B cell (primary cell): ENCODE measurements at regions not wholly inside any gene's neighbourhood (a gene's known extent, or its start where the extent isn't known, plus 50 kb on each side); places are given as distances from the start of the nearest gene placed in this dataset.

Experiments used
- ATAC-seq: fragments of 200-7000 bp; cut with Tn5 transposase; one replicate; pipeline ENCODE4 v1.10.0; 2021; ENCODE audit warnings: low read depth, mild to moderate bottlenecking, moderate number of reproducible peaks, moderate library complexity
- CTCF ChIA-PET: fragments of 350-600 bp; sonication (Branson Sonifier 250); formaldehyde crosslinking; loops from one replicate; lab custom pipeline; 2021; ENCODE audit warnings: antibody characterized with exemption, inconsistent platforms; lab: Charles Lee
- POLR2A ChIA-PET: fragments of 350-600 bp; sonication (Branson Sonifier 250); formaldehyde crosslinking; loops from one replicate; lab custom pipeline; 2021; ENCODE audit warnings: antibody characterized with exemption; lab: Charles Lee
- DNase-seq: peaks from one replicate; pipeline ENCODE4 v3.0.0; 2013
- H2AFZ ChIP-seq: 2 replicates; pipeline ENCODE4 v1.6.1; 2012; ENCODE audit warnings: mild to moderate bottlenecking, low read depth, low read length; ENCODE audit not compliant: insufficient read depth, poor library complexity, severe bottlenecking
- H3K27ac ChIP-seq, 2 donors: 1 replicate in 1 of 2; 2 replicates in 1 of 2; pipeline ENCODE4 v1.5.1; 2012 to 2013; ENCODE audit warnings: low read length in 2 of 2, mild to moderate bottlenecking in 2 of 2, moderate library complexity in 1 of 2
- H3K27me3 ChIP-seq, 4 experiments: fragments of 200-600 bp in 1 of 4; sonication (generic) in 1 of 4; replicated peaks in 1 of 4; 1 replicate in 2 of 4; 2 replicates in 2 of 4; pipeline versions ENCODE4 v1.6.1 to v1.7.0; 2013 to 2016; ENCODE audit warnings: low read length in 3 of 4, mild to moderate bottlenecking in 2 of 4, mixed read lengths in 1 of 4, moderate library complexity in 1 of 4; ENCODE audit not compliant: insufficient read depth in 4 of 4, control insufficient read depth in 3 of 4; ENCODE audit errors: control extremely low read depth in 1 of 4
- H3K36me3 ChIP-seq, 2 experiments: replicated peaks in 1 of 2; 1 replicate in 1 of 2; 2 replicates in 1 of 2; pipeline versions ENCODE4 v1.6.1 to v1.7.1; 2013; ENCODE audit warnings: low read length in 1 of 2; ENCODE audit not compliant: insufficient read depth in 2 of 2, control insufficient read depth in 1 of 2; ENCODE audit errors: control extremely low read depth in 1 of 2, extremely low read depth in 1 of 2
- H3K4me1 ChIP-seq, 2 donors: fragments of 200-600 bp in 1 of 2; sonication (generic) in 1 of 2; 1 replicate in 1 of 2; 2 replicates in 1 of 2; pipeline versions ENCODE4 v1.5.1 to v1.6.1; 2013 to 2017; ENCODE audit warnings: low read length in 2 of 2; ENCODE audit not compliant: control insufficient read depth in 2 of 2, insufficient read depth in 2 of 2
- H3K4me2 ChIP-seq: replicated peaks from 2 replicates; pipeline ENCODE3; 2012; ENCODE audit warnings: mild to moderate bottlenecking, low read depth, low read length; ENCODE audit not compliant: poor library complexity, severe bottlenecking
- H3K4me3 ChIP-seq, 5 experiments: fragments of 200-600 bp in 1 of 5; sonication (generic) in 1 of 5; 1 replicate in 3 of 5; 2 replicates in 2 of 5; pipeline versions ENCODE4 v1.5.1 to v1.7.0; 2011 to 2016; ENCODE audit warnings: low read length in 4 of 5, mild to moderate bottlenecking in 4 of 5, low read depth in 2 of 5, control low read depth in 1 of 5, moderate library complexity in 1 of 5; ENCODE audit not compliant: insufficient read depth in 1 of 5; ENCODE audit errors: control extremely low read depth in 1 of 5, extremely low read depth in 1 of 5
- H3K79me2 ChIP-seq: fragments of 200-600 bp; sonication (generic); one replicate; pipeline ENCODE4 v1.6.0; 2016; ENCODE audit warnings: low read length; ENCODE audit not compliant: control insufficient read depth, insufficient read depth
- H3K9ac ChIP-seq: fragments of 200-600 bp; sonication (generic); 2 replicates; pipeline ENCODE4 v1.6.1; 2017; ENCODE audit warnings: mild to moderate bottlenecking, low read length, moderate library complexity
- H3K9me3 ChIP-seq, 3 donors: one replicate each; pipeline versions ENCODE4 v1.6.1 to v1.7.1; 2013; ENCODE audit warnings: low read length in 2 of 3; ENCODE audit not compliant: control insufficient read depth in 2 of 3, insufficient read depth in 1 of 3; ENCODE audit errors: control extremely low read depth in 1 of 3
- H4K20me1 ChIP-seq: 2 replicates; pipeline ENCODE4 v1.6.0; 2012; ENCODE audit warnings: mild to moderate bottlenecking, low read length; ENCODE audit not compliant: insufficient read depth, control insufficient read depth, poor library complexity, severe bottlenecking
- H3K27ac Mint-ChIP-seq: one replicate; pipeline ENCODE4 v1.8.0; 2021; ENCODE audit warnings: mixed read lengths
- H3K27me3 Mint-ChIP-seq: one replicate; pipeline ENCODE4 v1.8.0; 2021; ENCODE audit warnings: mixed read lengths
- H3K4me1 Mint-ChIP-seq: one replicate; pipeline ENCODE4 v1.8.0; 2021; ENCODE audit warnings: mixed read lengths
- H3K4me3 Mint-ChIP-seq: one replicate; pipeline ENCODE4 v1.8.0; 2021; ENCODE audit warnings: mixed read lengths
- H3K9me3 Mint-ChIP-seq: one replicate; pipeline ENCODE4 v1.8.0; 2022; ENCODE audit warnings: mixed read lengths; ENCODE audit not compliant: insufficient read depth
- CTCF ChIP-seq: fragments of 200-600 bp; IDR thresholded peaks from one replicate; pipeline ENCODE4 v1.8.0; 2022; ENCODE audit warnings: antibody characterized with exemption, mild to moderate bottlenecking
- EZH2 ChIP-seq: IDR thresholded peaks from 2 replicates; pipeline ENCODE4 v1.6.1; 2012; ENCODE audit warnings: borderline replicate concordance, low read depth, mild to moderate bottlenecking, moderate library complexity, low read length; ENCODE audit not compliant: insufficient read depth, poor library complexity, severe bottlenecking
- WGBS: methylation state at CpG from one replicate; pipeline ENCODE4 v1.1.5; 2013; ENCODE audit warnings: missing lambda C conversion rate; ENCODE audit not compliant: insufficient coverage; 5-methylcytosine and 5-hydroxymethylcytosine counted together
- intact Hi-C: fragments of 100-400 bp; cut with micrococcal nuclease; formaldehyde crosslinking; loops from one replicate; pipeline ENCODE4 v1.10.0; 2022

- H3K36me3 ChIP-seq, result no peaks in the 10 kb centered on the region
- H2AFZ ChIP-seq, result no peak overlapping the region
- H3K27me3 ChIP-seq, result peaks cover 0 to 1% (median 0%) of the 10 kb centered on the region in 4 experiments
- H3K4me3 ChIP-seq, result no peak overlapping the region
- no peak overlapping the region for H3K9ac ChIP-seq
- POLR2A ChIA-PET, result no interaction called here
- Mint-ChIP-seq H3K27me3 (peaks cover 7% of the 10 kb centered on the region), H3K4me3 (no peak overlapping the region), H3K4me1 (no peaks in the 10 kb centered on the region), H3K9me3 (peaks cover 5% of the 10 kb centered on the region), H3K27ac (no peak overlapping the region)
- WGBS, result 100% methylated on average over 1 of the region's 1 CpG
- DNase-seq (no peak), ATAC-seq (no peak)
- H3K4me2 ChIP-seq, result no peak overlapping the region
- peaks cover 0 to 20% (median 10%) of the 10 kb centered on the region in 3 donors for H3K9me3 ChIP-seq
- H3K27ac ChIP-seq, result no peak overlapping the region
- no peaks in the 10 kb centered on the region for H3K79me2 ChIP-seq
- CTCF ChIA-PET, result no interaction called here
- TF ChIP-seq EZH2, result no peak
- no peak for TF ChIP-seq CTCF
- H3K4me1 ChIP-seq, result no peaks in the 10 kb centered on the region
- intact Hi-C loops, result no loop called here
- no peaks in the 10 kb centered on the region for H4K20me1 ChIP-seq
These were observed 334.4 kb upstream of the CTNNB1 start for GRCh38 chr3:40864915-40865314.

GRCh38 chr3:40867797-40868196 is 331.5 kb upstream of the CTNNB1 start:
- H3K4me3 ChIP-seq, result no peak overlapping the region
- H3K9ac ChIP-seq, result no peak overlapping the region
- no peaks in the 10 kb centered on the region for H3K36me3 ChIP-seq
- no peak for DNase-seq
- H4K20me1 ChIP-seq, result no peaks in the 10 kb centered on the region
- intact Hi-C loops, result no loop called here
- CTCF ChIA-PET, result no interaction called here
- Mint-ChIP-seq H3K4me1 (no peaks in the 10 kb centered on the region), H3K4me3 (no peak overlapping the region), H3K9me3 (peaks cover 5% of the 10 kb centered on the region), H3K27me3 (peaks cover 6% of the 10 kb centered on the region), H3K27ac (no peak overlapping the region)
- no peak for TF ChIP-seq CTCF
- TF ChIP-seq EZH2, result no peak
- H3K79me2 ChIP-seq, result no peaks in the 10 kb centered on the region
- peaks cover 0 to 2% (median 0%) of the 10 kb centered on the region in 4 experiments for H3K27me3 ChIP-seq
- no peak overlapping the region for H3K27ac ChIP-seq
- H3K4me1 ChIP-seq, result no peaks in the 10 kb centered on the region
- no peak for ATAC-seq
- WGBS, result 97% methylated on average over 3 of the region's 3 CpGs
- peaks cover 0 to 20% (median 10%) of the 10 kb centered on the region in 3 donors for H3K9me3 ChIP-seq
- no peak overlapping the region for H3K4me2 ChIP-seq
- no peak overlapping the region for H2AFZ ChIP-seq
- POLR2A ChIA-PET, result no interaction called here
